Activated CD4-positive, alpha-beta T cell treated with anti-CD3 and anti-CD28 coated beads, Interleukin-2, amount 50 U/mL, for 1 hour (primary cell): ENCODE measurements at regions not wholly inside any gene's neighbourhood (a gene's known extent, or its start where the extent isn't known, plus 50 kb on each side); places are given as distances from the start of the nearest gene placed in this dataset.

ENCODE experiments used
- DNase-seq: peaks from one replicate; pipeline ENCODE4 v3.0.0-alpha.2; 2020

DNA sequence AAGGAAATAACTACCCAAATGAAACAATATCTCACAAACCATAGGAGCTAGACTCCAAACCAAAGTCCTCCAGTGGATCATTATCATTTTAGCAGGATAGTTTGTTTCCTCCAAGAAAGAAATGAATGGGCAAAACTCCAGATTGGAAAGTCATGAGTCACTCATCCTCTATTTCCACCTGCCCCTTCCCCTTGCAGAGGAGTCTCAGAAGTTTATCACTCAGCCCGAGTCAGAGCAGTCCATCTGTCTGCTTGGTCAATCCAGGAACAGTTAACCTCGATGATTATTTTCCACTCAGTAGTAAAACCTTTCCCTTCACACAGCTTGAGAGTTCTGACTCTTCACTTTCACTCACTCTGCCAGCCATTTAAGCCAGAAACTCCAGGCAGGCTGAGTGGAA is 462.2 kb downstream of the BCL11A start:
- no peak for DNase-seq

DNA sequence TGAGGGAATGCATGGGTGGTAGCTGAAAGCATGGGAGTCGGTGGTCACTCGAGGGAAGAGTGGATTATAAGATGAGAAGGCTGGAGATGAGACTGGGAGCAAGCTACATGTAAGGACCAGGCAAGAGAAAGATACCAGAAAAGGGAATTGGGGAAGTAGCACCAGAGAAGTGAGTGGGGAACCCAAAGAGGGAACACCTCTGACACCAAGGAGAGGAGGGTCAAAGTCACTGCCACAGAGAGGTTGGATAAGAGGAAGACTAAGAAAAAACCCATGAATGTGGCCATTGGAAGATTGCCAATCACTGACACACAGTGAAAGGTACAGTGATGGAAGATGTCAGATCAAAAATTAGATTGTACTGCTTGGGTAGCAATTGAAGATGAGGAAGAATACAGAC is 473.9 kb downstream of the BCL11A start:
- DNase-seq: no peak

GRCh38 chr2:60075048-60075447 is 478.4 kb downstream of the BCL11A start:
- no peak for DNase-seq

DNA sequence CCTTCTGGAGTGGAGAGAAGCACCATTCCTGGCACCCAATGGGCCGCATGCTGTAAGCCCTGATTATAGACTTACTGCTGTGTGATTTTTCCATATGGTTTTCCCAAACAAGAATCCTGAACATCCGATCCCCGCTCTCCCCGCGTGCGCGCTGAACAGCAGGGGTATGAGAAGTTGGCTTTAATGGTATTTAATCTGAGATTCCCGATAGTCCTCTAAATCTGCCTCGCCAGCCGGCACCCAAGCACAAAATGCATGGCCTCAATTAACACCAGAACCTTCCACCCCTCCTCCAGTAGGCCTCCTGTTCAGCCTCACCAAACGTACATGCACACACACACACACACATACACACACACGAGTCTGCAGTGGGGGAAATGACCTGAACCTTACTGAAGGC is 480.3 kb downstream of the BCL11A start:
- no peak for DNase-seq

- no peak for DNase-seq
These were observed 480.8 kb downstream of the BCL11A start for GRCh38 chr2:60072609-60073008.

DNA sequence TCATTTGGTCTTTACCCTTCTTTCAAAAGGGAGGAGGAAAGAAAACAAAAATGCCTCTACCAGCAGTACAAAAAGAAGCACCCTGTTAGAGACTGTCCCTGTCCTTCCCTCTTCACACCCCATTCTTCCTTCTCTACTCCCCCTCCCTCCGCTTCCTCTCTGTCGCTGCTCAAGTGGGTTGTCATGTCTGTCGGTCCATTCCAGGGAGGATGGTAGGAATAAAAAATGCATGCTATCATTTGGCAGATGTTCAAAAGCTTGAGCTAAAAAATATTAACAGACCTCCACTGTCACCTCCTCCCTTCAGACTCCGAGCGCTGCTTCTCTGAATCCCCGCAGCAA is 482.0 kb downstream of the BCL11A start:
- no peak for DNase-seq

DNA sequence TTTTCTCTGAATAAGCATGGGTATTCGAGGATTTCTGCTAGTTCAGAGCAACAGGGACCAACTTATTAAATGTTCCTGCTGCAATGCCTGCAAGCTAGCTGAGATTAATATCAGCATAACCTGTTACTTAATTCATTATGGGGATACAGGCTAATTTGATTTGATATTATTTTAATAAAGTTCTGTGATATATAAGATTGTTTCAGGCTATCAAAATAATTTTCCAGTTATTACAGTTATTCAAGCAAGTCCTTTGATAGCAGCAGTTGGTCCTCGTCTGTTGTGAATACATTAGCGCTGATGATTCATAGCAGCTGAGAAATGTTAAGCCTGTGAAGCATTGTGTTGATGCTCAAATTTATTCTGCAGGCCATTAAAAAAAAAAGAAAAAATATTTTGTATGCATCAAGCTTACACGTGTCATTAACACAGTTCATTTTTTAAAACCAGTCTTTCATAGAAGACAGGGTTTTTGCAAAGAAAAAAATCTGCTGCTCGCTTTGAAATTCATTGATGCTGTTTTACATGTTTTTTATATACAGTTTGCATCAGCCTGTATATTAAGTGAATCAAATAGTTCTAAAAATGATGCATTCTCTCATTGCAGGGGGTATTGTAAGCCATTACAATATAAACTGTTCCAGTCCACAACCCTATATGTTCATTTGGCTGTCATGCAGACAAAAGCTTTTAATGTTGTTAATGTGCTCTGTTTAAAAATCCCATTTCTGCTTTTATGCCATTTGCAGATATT is 482.5 kb downstream of the BCL11A start:
- no peak for DNase-seq

DNA sequence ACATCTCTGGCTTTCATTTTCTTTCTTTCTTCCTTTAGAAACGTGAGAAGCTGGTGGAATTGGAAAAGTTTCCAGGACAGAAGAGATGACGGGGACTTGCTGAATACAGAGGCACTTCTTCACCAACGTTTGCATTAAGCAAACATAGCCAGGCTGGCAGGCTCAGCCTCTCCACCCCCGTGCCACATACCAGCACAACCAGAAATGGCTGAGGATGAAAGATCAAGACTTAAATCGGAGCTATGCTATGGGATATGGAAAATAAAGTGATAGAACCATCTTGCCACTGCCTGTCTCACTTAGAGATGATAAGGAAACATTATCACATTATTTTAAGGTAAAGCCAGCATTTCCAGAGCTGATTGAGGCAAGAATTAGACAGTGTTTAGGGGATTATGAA is 483.3 kb downstream of the BCL11A start:
- no peak for DNase-seq

DNA sequence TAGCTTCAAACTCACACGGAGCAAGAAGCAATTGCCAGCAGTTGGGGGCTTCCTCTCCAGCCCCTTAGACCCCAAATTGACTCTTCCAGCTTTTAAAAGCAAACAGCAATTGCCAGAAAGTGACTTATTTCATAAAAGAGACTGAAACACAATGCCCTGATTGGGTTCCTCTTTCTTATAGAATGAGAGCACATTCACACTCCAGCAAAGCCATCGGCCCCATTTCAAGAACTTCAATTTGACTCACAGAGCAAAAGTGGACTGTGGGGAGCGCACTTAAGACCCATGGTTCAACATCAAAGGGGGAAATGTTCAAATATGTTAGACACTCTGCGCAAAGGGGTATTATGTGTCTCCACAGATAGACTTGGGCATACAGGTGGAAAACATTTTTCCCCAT is 484.7 kb downstream of the BCL11A start:
- no peak for DNase-seq

DNA sequence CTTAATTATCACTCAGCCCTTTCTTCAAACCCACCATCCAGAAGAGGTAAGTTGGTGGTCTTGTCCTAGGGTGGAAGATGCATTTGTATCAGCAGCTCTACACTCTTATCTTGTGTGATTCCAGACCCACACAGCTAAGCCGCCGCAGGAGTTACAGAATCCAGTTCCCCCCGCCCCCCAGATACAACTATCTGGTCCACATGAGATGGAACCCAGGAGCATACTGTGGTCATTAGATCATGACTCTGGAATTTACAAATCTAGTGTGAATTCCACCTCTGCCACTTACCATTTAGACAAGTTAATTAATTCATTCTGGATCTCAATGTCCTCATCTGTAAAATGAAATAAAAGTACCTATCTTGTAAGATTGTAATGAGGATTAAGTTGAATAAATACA is 486.4 kb downstream of the BCL11A start:
- DNase-seq: no peak

GRCh38 chr2:60066096-60066839 is 487.2 kb downstream of the BCL11A start:
- DNase-seq: no peak

- DNase-seq: no peak
These were observed 488.6 kb downstream of the BCL11A start for GRCh38 chr2:60064687-60065389.

DNA sequence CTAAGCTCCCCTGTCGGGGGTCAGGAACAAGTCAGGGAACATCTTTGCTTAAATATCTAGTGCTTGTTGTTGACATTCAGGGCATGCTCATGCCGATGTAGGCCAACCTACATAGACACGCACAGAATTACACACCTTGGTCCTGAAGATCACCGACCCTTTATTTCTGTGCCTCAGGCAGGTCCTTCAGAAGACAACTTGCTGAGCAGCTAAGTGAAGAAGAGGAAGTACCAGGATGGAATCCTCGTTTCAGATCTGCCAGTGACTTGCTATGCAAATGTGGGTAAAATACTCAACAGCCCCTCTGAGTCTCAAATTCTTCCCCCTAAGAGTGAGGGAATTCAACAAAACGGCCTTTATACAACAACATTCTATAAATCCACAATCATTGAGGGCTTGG is 494.7 kb downstream of the BCL11A start:
- DNase-seq: no peak

GRCh38 chr2:60054571-60055340 is 498.7 kb downstream of the BCL11A start:
- no peak for DNase-seq

GRCh38 chr2:60053791-60054190 is 499.7 kb downstream of the BCL11A start:
- DNase-seq: no peak

GRCh38 chr2:60052601-60053000 is 500.9 kb downstream of the BCL11A start:
- DNase-seq: no peak

- DNase-seq: no peak
These were observed 501.5 kb downstream of the BCL11A start for GRCh38 chr2:60051991-60052390.

DNA sequence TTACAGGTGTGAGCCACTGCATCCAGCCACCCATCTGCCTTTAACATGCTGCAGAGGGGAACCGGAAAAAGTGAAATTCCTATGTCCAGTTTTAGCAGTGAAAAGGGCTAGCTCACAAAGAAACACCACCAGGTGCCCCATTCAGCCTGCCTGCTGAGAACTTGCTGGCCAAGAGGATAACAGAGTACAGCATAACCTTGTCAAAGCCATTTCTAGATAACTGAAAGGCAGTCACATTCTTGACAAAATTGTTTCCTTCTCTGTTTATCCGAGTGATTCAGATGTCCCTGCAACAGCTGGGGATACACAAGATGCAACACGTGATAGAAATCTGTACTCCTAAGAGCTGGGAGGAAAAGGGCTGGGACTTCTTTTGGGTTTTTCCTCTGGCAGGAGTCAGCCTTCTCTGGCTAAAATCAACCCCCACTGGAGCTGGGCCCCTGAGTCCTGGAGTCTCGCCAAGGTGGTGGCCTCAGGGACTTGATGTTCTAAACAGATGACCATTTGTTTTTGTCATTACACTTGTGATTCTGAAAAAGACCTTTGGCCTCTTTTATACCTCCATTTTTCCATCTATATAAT is 505.4 kb downstream of the BCL11A start:
- DNase-seq: no peak

GRCh38 chr2:60047347-60047746 is 506.1 kb downstream of the BCL11A start:
- DNase-seq: no peak

DNA sequence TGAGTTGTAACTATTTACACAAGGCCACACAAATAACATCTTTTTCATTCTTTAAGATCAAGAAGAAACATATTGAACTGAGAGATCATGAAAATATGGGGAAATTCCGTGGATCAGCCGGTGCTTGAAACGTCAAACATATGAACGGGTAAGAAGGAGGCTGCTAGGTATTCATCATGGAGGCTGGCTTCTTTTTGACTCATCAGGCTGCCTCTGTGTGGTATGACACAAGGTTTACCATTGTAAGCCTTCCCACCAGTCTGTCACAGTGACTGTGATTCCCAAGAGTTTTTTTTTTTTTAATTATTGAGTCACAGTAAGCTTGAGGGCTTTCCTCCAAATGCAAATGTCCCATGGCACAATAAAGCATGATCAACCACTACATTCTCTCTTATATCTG is 506.9 kb downstream of the BCL11A start:
- DNase-seq: no peak

GRCh38 chr2:60045456-60045855 is 508.0 kb downstream of the BCL11A start:
- DNase-seq: no peak

DNA sequence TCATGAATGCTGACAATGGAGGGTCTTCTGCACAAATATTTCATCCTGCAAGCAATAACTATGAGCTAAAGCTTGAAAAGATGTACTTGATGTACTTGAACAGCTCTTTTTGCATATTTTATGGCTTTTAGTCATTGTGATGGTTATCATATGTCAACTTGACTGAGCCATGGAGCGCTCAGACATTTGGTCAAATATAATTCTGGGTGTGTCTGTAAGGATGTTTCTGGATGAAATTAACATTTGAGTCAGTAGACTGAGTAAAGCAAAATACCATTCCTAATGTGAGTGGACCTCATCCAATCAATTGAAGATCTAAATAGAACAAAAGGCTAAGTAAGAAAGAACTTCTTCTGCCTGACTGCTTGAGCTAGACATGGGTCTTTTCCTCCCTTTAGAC is 509.0 kb downstream of the BCL11A start:
- DNase-seq: no peak

DNA sequence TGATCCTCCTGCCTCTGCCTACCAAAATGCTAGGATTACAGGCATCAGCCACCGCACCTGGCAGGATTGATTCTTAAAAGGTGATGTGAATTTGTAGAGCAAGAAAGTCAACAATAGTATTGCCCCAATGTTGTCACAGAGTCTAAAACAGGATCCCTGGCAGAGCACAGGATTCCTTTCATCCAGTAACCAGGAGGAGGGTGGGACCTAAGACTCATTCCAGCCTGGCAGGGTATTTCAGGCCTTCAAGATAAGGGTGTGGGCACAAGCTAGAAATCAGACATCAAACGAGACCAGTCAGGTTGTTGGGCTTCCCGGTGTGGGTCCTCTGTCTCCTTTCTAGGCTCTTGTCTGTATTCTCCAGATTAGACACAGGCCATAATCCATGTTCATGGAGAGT is 511.4 kb downstream of the BCL11A start:
- DNase-seq: no peak
